IMR-90 (cell line): ENCODE measurements at regions not wholly inside any gene's neighbourhood (a gene's known extent, or its start where the extent isn't known, plus 50 kb on each side); places are given as distances from the start of the nearest gene placed in this dataset.

Experiments used
- ATAC-seq: fragments of 200-7000 bp; cut with Tn5 transposase; 2 replicates; pipeline ENCODE4 v1.9.1; 2020; ENCODE audit warnings: low read depth, mild to moderate bottlenecking, moderate library complexity
- BruUV-seq: library from RNA; stranded (reverse); fragments of 400-500 nt; replicated peaks from 2 replicates; lab custom pipeline; 2021; lab: Mats Ljungman, UMichigan
- CTCF ChIA-PET: fragments of 300-600 bp; formaldehyde crosslinking; extraction: SDS; loops from one replicate; lab custom pipeline; 2021; ENCODE audit warnings: antibody characterized with exemption; lab: Yijun Ruan, JAX
- POLR2A ChIA-PET: fragments of 300-600 bp; sonication (Branson Sonifier 250); formaldehyde crosslinking; loops from one replicate; lab custom pipeline; 2022; ENCODE audit warnings: antibody characterized with exemption; ENCODE audit not compliant: unreplicated experiment; lab: Charles Lee
- DNase-seq: peaks from one replicate; pipeline ENCODE4 v3.0.0; 2013
- H2AFZ ChIP-seq: replicated peaks from 2 replicates; pipeline ENCODE3; 2013; ENCODE audit warnings: low read length, mild to moderate bottlenecking; ENCODE audit not compliant: poor library complexity
- H2AK5ac ChIP-seq: 2 replicates; pipeline ENCODE4 v1.6.1; 2013; ENCODE audit warnings: low read depth, low read length, inconsistent platforms
- H2AK9ac ChIP-seq: replicated peaks from 2 replicates; pipeline ENCODE3; 2013; ENCODE audit warnings: mild to moderate bottlenecking, low read depth, low read length, moderate library complexity; ENCODE audit not compliant: poor library complexity
- H2BK120ac ChIP-seq: 2 replicates; pipeline ENCODE4 v1.6.1; 2013; ENCODE audit warnings: low read depth, low read length, inconsistent platforms
- H2BK15ac ChIP-seq: 3 replicates; pipeline ENCODE4 v1.6.1; 2013; ENCODE audit warnings: low read depth, low read length, inconsistent platforms
- H2BK20ac ChIP-seq: 2 replicates; pipeline ENCODE4 v1.6.1; 2013; ENCODE audit warnings: low read depth, mild to moderate bottlenecking, inconsistent platforms, low read length, moderate library complexity
- H2BK5ac ChIP-seq: 2 replicates; pipeline ENCODE4 v1.6.1; 2013; ENCODE audit warnings: mild to moderate bottlenecking, low read depth, low read length, inconsistent platforms; ENCODE audit not compliant: poor library complexity, severe bottlenecking
- H3K14ac ChIP-seq: replicated peaks from 2 replicates; pipeline ENCODE4 v1.6.1; 2013; ENCODE audit warnings: low read depth, low read length, inconsistent platforms
- H3K18ac ChIP-seq: 2 replicates; pipeline ENCODE4 v1.6.1; 2013; ENCODE audit warnings: low read depth, low read length, control low read depth
- H3K23ac ChIP-seq: 2 replicates; pipeline ENCODE4 v1.6.1; 2013; ENCODE audit warnings: low read depth, low read length, inconsistent platforms
- H3K27ac ChIP-seq: 2 replicates; pipeline ENCODE4 v1.5.1; 2013; ENCODE audit warnings: mild to moderate bottlenecking, control low read depth, low read length; ENCODE audit not compliant: insufficient read depth
- H3K27me3 ChIP-seq: 2 replicates; pipeline ENCODE4 v1.6.1; 2013; ENCODE audit warnings: low read length; ENCODE audit not compliant: control insufficient read depth, insufficient read depth
- H3K36me3 ChIP-seq: 2 replicates; pipeline ENCODE4 v1.6.1; 2013; ENCODE audit warnings: low read length, mixed read lengths; ENCODE audit not compliant: control insufficient read depth, insufficient read depth
- H3K4ac ChIP-seq: 2 replicates; pipeline ENCODE4 v1.6.1; 2013; ENCODE audit warnings: low read depth, low read length, inconsistent platforms
- H3K4me1 ChIP-seq: 2 replicates; pipeline ENCODE4 v1.6.1; 2013; ENCODE audit warnings: low read length, mixed read lengths; ENCODE audit not compliant: control insufficient read depth, insufficient read depth
- H3K4me2 ChIP-seq: 2 replicates; pipeline ENCODE4 v1.6.1; 2013; ENCODE audit warnings: low read depth, mild to moderate bottlenecking, control low read depth, low read length, moderate library complexity
- H3K4me3 ChIP-seq: 2 replicates; pipeline ENCODE4 v1.5.1; 2013; ENCODE audit warnings: low read depth, mild to moderate bottlenecking, control low read depth, low read length, moderate library complexity; ENCODE audit not compliant: insufficient read depth
- H3K56ac ChIP-seq: 2 replicates; pipeline ENCODE4 v1.6.1; 2013; ENCODE audit warnings: low read length, inconsistent platforms; ENCODE audit not compliant: insufficient read depth; ENCODE audit errors: extremely low read depth
- H3K79me1 ChIP-seq, 2 experiments: 2 replicates each; pipeline ENCODE4 v1.6.1; 2013; ENCODE audit warnings: low read length in 2 of 2, inconsistent platforms in 1 of 2, low read depth in 1 of 2
- H3K9ac ChIP-seq: 2 replicates; pipeline ENCODE4 v1.6.1; 2013; ENCODE audit warnings: low read depth, low read length, control low read depth
- H3K9me1 ChIP-seq: 2 replicates; pipeline ENCODE4 v1.6.1; 2013; ENCODE audit warnings: low read length, inconsistent platforms; ENCODE audit not compliant: insufficient read depth
- H3K9me3 ChIP-seq: 2 replicates; pipeline ENCODE4 v1.6.1; 2013; ENCODE audit warnings: low read length; ENCODE audit not compliant: control insufficient read depth, insufficient read depth
- H4K20me1 ChIP-seq: 2 replicates; pipeline ENCODE4 v1.6.1; 2013; ENCODE audit warnings: low read length, inconsistent platforms; ENCODE audit not compliant: insufficient read depth
- H4K5ac ChIP-seq: 2 replicates; pipeline ENCODE4 v1.6.1; 2013; ENCODE audit warnings: mild to moderate bottlenecking, low read depth, low read length, control low read depth
- H4K8ac ChIP-seq, 2 experiments: 2 replicates each; pipeline ENCODE4 v1.6.1; 2013; ENCODE audit warnings: low read depth in 2 of 2, low read length in 2 of 2, control low read depth in 1 of 2, inconsistent platforms in 1 of 2
- H4K91ac ChIP-seq: 2 replicates; pipeline ENCODE4 v1.6.1; 2013; ENCODE audit warnings: low read depth, low read length, inconsistent platforms; ENCODE audit not compliant: insufficient read depth
- BHLHE40 ChIP-seq: fragments of 150-350 bp; IDR thresholded peaks from 2 replicates; pipeline ENCODE4 v1.6.1; 2016; ENCODE audit warnings: mild to moderate bottlenecking, low read depth, low read length
- CEBPB ChIP-seq: IDR thresholded peaks from 2 replicates; pipeline ENCODE4 v1.6.1; 2012; ENCODE audit warnings: low read depth, low read length, improper control_type of control experiment
- CHD1 ChIP-seq: IDR thresholded peaks from 2 replicates; pipeline ENCODE4 v1.6.1; 2012; ENCODE audit warnings: low read depth, low read length, improper control_type of control experiment
- CTCF ChIP-seq: conservative IDR thresholded peaks from 2 replicates; pipeline ENCODE4 v1.5.1; 2012; ENCODE audit warnings: mild to moderate bottlenecking, low read depth, low read length, improper control_type of control experiment
- FOS ChIP-seq: fragments of 150-350 bp; IDR thresholded peaks from 2 replicates; pipeline ENCODE4 v1.6.1; 2016; ENCODE audit warnings: low read depth, low read length
- MAFK ChIP-seq: IDR thresholded peaks from 2 replicates; pipeline ENCODE4 v1.6.1; 2012; ENCODE audit warnings: low read depth, low read length, improper control_type of control experiment
- MAZ ChIP-seq: IDR thresholded peaks from 2 replicates; pipeline ENCODE4 v1.6.1; 2012; ENCODE audit warnings: low read depth, mild to moderate bottlenecking, low read length, improper control_type of control experiment, moderate library complexity, borderline replicate concordance
- MXI1 ChIP-seq: IDR thresholded peaks from 2 replicates; pipeline ENCODE4 v1.6.1; 2012; ENCODE audit warnings: low read depth, mild to moderate bottlenecking, low read length, moderate library complexity, borderline replicate concordance
- NFE2L2 ChIP-seq: fragments of 150-350 bp; IDR thresholded peaks from 2 replicates; pipeline ENCODE4 v1.6.1; 2016; ENCODE audit warnings: low read depth, mild to moderate bottlenecking, low read length
- POLR2A ChIP-seq: IDR thresholded peaks from 2 replicates; pipeline ENCODE4 v1.6.1; 2012; ENCODE audit warnings: mild to moderate bottlenecking, low read depth, low read length
- RAD21 ChIP-seq: IDR thresholded peaks from 2 replicates; pipeline ENCODE4 v1.6.1; 2012; ENCODE audit warnings: low read length, improper control_type of control experiment
- RFX5 ChIP-seq: IDR thresholded peaks from 2 replicates; pipeline ENCODE4 v1.8.0; 2012; ENCODE audit warnings: low read depth, mild to moderate bottlenecking, low read length, moderate library complexity
- SMC3 ChIP-seq: fragments of 150-350 bp; IDR thresholded peaks from 2 replicates; pipeline ENCODE4 v1.6.1; 2016; ENCODE audit warnings: low read depth, mild to moderate bottlenecking, antibody characterized with exemption, low read length, moderate library complexity
- USF2 ChIP-seq: fragments of 150-350 bp; IDR thresholded peaks from 2 replicates; pipeline ENCODE4 v1.6.1; 2017; ENCODE audit warnings: mild to moderate bottlenecking, antibody characterized with exemption, low read length, low read depth
- WGBS, 2 experiments: methylation state at CpG; one replicate each; pipeline versions ENCODE4 v1.1.5 to v1.1.7; 2013; ENCODE audit warnings: missing lambda C conversion rate in 2 of 2; ENCODE audit not compliant: insufficient read length in 1 of 2; ENCODE audit errors: extremely low coverage in 2 of 2; 5-methylcytosine and 5-hydroxymethylcytosine counted together
- dilution Hi-C: fragments of 300-500 bp; cut with HindIII; formaldehyde crosslinking; loops from one replicate; pipeline ENCODE4 v1.14.3; 2018; ENCODE audit warnings: low sequenced_read_pairs; ENCODE audit not compliant: unreplicated experiment
- in situ Hi-C: fragments of 300-500 bp; cut with MboI; formaldehyde crosslinking; loops from 3 replicates; pipeline ENCODE4 v1.14.3; 2019; ENCODE audit warnings: low sequenced_read_pairs, inconsistent platforms, mixed read lengths
- intact Hi-C: fragments of 100-400 bp; cut with micrococcal nuclease; formaldehyde crosslinking; loops from 2 replicates; pipeline ENCODE4 v1.10.0; 2022

GRCh38 chr12:89278862-89279261, 73.4 kb downstream of the DUSP6 start:
- no peak overlapping the region for H3K14ac ChIP-seq
- DNase-seq: no peak
- in situ Hi-C loops (no loop called here), intact Hi-C loops (no loop called here), dilution Hi-C loops (no loop called here)
- no peak overlapping the region for H2AK9ac ChIP-seq
- ATAC-seq: no peak
- H2BK5ac ChIP-seq: no peak overlapping the region
- no peak overlapping the region for H2AK5ac ChIP-seq
- no peak overlapping the region for H4K91ac ChIP-seq
- no peak overlapping the region for H3K4ac ChIP-seq
- no peak overlapping the region for H3K27ac ChIP-seq
- no peak overlapping the region for H4K8ac ChIP-seq
- H3K9me3 ChIP-seq: no peaks in the 10 kb centered on the region
- H3K18ac ChIP-seq: no peak overlapping the region
- CTCF ChIA-PET: no interaction called here
- H3K27me3 ChIP-seq: no peaks in the 10 kb centered on the region
- H4K20me1 ChIP-seq: no peaks in the 10 kb centered on the region
- no peak overlapping the region for H2BK15ac ChIP-seq
- H2BK20ac ChIP-seq: no peak overlapping the region
- no peak overlapping the region for H3K9ac ChIP-seq
- peaks cover 2% of the 10 kb centered on the region; the same call in 1 of the 2 replicates for H3K9me1 ChIP-seq
- no peak for TF ChIP-seq USF2
- TF ChIP-seq FOS: no peak
- no peak for TF ChIP-seq MAZ
- no peak for TF ChIP-seq CHD1
- no peak for TF ChIP-seq POLR2A
- no peak for TF ChIP-seq RAD21
- no peak for TF ChIP-seq SMC3
- no peak for TF ChIP-seq BHLHE40
- TF ChIP-seq RFX5: no peak
- no peak for TF ChIP-seq CTCF
- TF ChIP-seq MXI1: no peak
- no peak for TF ChIP-seq CEBPB
- no peak for TF ChIP-seq MAFK
- TF ChIP-seq NFE2L2: no peak
- H2BK120ac ChIP-seq: no peak overlapping the region; the same call in 1 of the 2 replicates
- no CpG with 5 or more reads among the region's 6 CpGs for WGBS, 2 experiments
- peaks cover 3% of the 10 kb centered on the region for H3K4me1 ChIP-seq
- POLR2A ChIA-PET: no interaction called here
- H3K23ac ChIP-seq: no peak overlapping the region
- H3K36me3 ChIP-seq: no peaks in the 10 kb centered on the region
- no peak overlapping the region for H4K5ac ChIP-seq
- no peak overlapping the region for H2AFZ ChIP-seq
- H3K56ac ChIP-seq: no peak overlapping the region
- H3K4me2 ChIP-seq: no peak overlapping the region
- no peak overlapping the region for H3K4me3 ChIP-seq
- H3K79me1 ChIP-seq: no peaks in the 10 kb centered on the region
- BruUV-seq: no TSS peak
